ENCODE measurements at regions not wholly inside any gene's neighbourhood (a gene's known extent, or its start where the extent isn't known, plus 50 kb on each side); places are given as distances from the start of the nearest gene placed in this dataset.
"Not testable (repeated sequence)": the region's sequence is repeated elsewhere in the genome, so short reads cannot be mapped to it uniquely, and the experiment has no call there.

DNA sequence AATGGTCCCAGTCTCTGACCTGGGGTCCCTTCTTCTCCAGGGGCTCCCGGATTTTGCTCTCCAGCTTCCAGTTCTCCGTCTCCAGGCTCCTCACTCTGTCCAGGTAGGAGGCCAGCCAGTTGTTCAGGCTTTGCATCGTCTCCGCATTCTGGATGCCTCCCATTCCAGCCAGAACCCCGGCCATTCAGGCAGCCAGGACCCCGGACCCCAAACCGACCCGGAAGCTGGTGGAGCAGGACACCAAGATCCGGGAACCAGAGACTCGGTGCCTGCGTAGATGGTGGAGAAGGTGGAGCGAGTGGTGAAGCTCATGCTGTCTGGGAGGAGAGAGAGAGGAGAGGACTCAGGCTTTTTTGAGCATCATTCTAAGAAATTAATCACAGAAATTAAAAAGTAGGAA is 572.4 kb upstream of the NCAM2 start:
- Mint-ChIP-seq H3K9me3 (peaks cover 9% of the 10 kb centered on the region), H3K4me1 (ENCODE audit: low read depth) (no peaks in the 10 kb centered on the region), H3K4me3 (no peak overlapping the region), H3K36me3 (ENCODE audit: insufficient read depth) (no peaks in the 10 kb centered on the region), H3K27me3 (ENCODE audit: low read depth) (no peaks in the 10 kb centered on the region)
- no peak for ATAC-seq
- no peak for DNase-seq

DNA sequence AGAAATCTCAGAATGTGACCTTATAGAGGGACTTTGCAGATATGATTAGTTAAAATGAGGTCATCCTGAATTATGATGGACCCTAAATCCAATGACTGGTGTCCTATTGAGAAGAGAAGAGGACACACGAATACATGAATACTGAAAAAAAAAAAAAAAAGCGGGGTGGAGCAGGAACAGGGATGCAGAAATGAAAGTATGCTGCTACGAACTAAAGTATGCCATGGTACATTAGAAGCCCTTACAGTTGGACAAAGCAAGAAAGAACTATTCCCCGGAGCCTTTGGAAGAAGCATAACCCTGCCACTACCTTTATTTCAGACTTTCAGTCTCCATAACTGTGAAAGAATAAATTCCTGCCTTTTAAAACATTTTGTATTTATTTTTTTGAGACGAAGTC is 557.9 kb upstream of the NCAM2 start:
- no peak overlapping the region for H3K4me3 Mint-ChIP-seq
- no peak for ATAC-seq
- H3K36me3 Mint-ChIP-seq (ENCODE audit: insufficient read depth) = no peaks in the 10 kb centered on the region

DNA sequence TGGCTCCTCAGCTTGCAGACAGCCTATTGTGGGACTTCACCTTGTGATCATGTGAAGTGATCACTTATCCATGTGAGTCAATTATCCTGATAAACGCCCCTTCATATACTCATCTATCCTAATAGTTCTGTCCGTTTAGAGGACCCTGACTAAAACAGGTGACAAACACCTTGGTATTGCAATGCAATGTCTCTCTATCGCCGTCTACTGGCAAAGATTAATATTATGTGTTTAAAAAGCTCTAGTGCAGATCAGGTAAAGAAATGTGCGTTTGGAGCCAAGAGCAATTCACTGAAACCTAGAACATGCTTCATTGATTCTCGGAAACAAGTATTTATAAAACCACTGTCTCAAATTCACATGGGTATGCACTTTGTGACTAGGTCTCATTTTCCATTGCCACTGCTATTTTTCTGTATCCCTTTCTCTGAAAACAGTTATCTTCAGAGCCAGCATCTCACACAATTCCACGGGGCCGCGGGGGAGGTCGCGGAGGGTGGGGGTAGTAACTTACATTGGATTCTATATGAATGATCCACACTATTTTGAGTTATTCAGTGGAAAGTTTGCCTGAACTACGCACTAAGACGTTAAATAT is 554.6 kb upstream of the NCAM2 start:
- H3K4me1 Mint-ChIP-seq (ENCODE audit: low read depth) = no peaks in the 10 kb centered on the region
- H3K9me3 Mint-ChIP-seq = peaks cover 13% of the 10 kb centered on the region
- DNase-seq = no peak
- ATAC-seq = no peak
- no peak overlapping the region for H3K4me3 Mint-ChIP-seq
- no peaks in the 10 kb centered on the region for H3K27me3 Mint-ChIP-seq (ENCODE audit: low read depth)
- no peaks in the 10 kb centered on the region for H3K36me3 Mint-ChIP-seq (ENCODE audit: insufficient read depth)

More for the DNA sequence above, 557.9 kb upstream of the NCAM2 start:
- H3K9me3 Mint-ChIP-seq = peaks cover 19% of the 10 kb centered on the region
- no peaks in the 10 kb centered on the region for H3K27me3 Mint-ChIP-seq (ENCODE audit: low read depth)
- no peaks in the 10 kb centered on the region for H3K4me1 Mint-ChIP-seq (ENCODE audit: low read depth)
- DNase-seq = no peak

DNA sequence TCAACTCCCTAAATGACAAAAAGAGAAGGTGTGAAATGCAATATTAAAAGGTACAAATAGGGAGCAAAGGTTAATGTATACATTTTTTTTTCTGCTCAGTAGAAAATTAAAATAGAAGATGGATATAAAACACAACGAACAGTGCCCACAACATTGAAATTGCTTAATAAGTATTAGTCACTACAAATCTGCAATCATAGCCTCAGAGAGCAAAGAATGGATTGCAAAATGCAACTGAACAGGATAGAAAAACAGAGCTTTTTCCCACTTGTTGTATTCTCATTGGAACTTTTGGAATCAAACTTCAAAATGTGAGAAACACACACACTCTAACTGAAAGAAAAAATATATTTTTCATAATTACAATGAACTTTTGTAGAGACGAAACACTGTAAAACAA is 552.2 kb upstream of the NCAM2 start:
- ATAC-seq (no peak), DNase-seq (no peak)
- no peaks in the 10 kb centered on the region for H3K36me3 Mint-ChIP-seq (ENCODE audit: insufficient read depth)
- H3K4me3 Mint-ChIP-seq = no peak overlapping the region
- H3K4me1 Mint-ChIP-seq (ENCODE audit: low read depth) = no peaks in the 10 kb centered on the region
- no peaks in the 10 kb centered on the region for H3K27me3 Mint-ChIP-seq (ENCODE audit: low read depth)
- H3K9me3 Mint-ChIP-seq = peaks cover 13% of the 10 kb centered on the region

- peaks cover 9% of the 10 kb centered on the region for H3K9me3 Mint-ChIP-seq
- H3K36me3 Mint-ChIP-seq (ENCODE audit: insufficient read depth) = no peaks in the 10 kb centered on the region
- no peaks in the 10 kb centered on the region for H3K27me3 Mint-ChIP-seq (ENCODE audit: low read depth)
- no peaks in the 10 kb centered on the region for H3K4me1 Mint-ChIP-seq (ENCODE audit: low read depth)
- no peak overlapping the region for H3K4me3 Mint-ChIP-seq
- ATAC-seq = no peak
- DNase-seq = no peak
These were observed 547.2 kb upstream of the NCAM2 start for GRCh38 chr21:20451046-20451445.

DNA sequence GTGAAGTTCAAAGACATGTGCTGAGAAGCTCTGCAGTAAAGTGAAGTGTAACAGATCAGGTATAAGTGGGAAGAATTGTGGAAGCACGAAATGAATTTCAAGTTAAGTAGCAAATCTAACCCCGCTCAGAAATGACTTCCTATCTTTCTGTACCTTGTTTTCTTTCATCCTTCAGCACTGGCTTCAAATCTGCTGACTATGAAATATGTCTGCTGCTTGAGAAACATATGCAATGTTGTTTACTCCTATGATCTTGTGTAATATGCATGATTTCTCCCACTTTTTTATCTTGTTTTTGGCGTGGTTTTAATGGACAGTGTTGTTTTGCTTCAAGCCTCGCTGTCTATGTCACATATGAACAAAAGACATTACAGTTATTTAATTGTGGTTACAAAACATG is 545.3 kb upstream of the NCAM2 start:
- Mint-ChIP-seq H3K4me1 (ENCODE audit: low read depth) (no peaks in the 10 kb centered on the region), H3K27me3 (ENCODE audit: low read depth) (no peaks in the 10 kb centered on the region), H3K4me3 (no peak overlapping the region), H3K9me3 (peaks cover 9% of the 10 kb centered on the region), H3K36me3 (ENCODE audit: insufficient read depth) (no peaks in the 10 kb centered on the region)
- DNase-seq = no peak
- ATAC-seq = no peak

- Mint-ChIP-seq H3K27me3 (ENCODE audit: low read depth) (no peaks in the 10 kb centered on the region), H3K4me1 (ENCODE audit: low read depth) (no peaks in the 10 kb centered on the region)
These were observed 538.4 kb upstream of the NCAM2 start for GRCh38 chr21:20459838-20460237.

DNA sequence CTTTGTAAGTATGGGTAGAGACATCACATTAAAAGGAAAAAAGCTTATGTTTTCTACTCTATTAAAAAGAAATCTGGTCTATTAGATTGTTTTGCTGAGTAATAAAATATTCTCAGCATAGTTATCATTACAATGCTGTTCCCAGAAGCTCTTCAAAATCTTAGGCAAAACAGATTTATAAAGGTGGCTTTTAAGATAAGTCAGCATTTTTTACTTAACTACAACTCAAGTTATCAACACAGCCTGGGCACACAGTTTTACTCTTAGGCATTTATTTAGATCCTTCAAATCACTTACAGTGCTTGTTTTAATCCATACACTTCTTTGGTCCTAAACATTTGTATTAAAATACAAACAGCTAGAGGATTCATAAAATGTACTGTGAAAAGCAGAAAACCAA is 534.8 kb upstream of the NCAM2 start:
- Mint-ChIP-seq H3K4me1 (ENCODE audit: low read depth) (no peaks in the 10 kb centered on the region), H3K9me3 (no peaks in the 10 kb centered on the region), H3K4me3 (no peak overlapping the region), H3K27me3 (ENCODE audit: low read depth) (no peaks in the 10 kb centered on the region), H3K36me3 (ENCODE audit: insufficient read depth) (no peaks in the 10 kb centered on the region)
- no peak for DNase-seq
- no peak for ATAC-seq

More at GRCh38 chr21:20459838-20460237, 538.4 kb upstream of the NCAM2 start:
- no peaks in the 10 kb centered on the region for H3K9me3 Mint-ChIP-seq
- DNase-seq (no peak), ATAC-seq (no peak)
- no peaks in the 10 kb centered on the region for H3K36me3 Mint-ChIP-seq (ENCODE audit: insufficient read depth)
- no peak overlapping the region for H3K4me3 Mint-ChIP-seq

DNA sequence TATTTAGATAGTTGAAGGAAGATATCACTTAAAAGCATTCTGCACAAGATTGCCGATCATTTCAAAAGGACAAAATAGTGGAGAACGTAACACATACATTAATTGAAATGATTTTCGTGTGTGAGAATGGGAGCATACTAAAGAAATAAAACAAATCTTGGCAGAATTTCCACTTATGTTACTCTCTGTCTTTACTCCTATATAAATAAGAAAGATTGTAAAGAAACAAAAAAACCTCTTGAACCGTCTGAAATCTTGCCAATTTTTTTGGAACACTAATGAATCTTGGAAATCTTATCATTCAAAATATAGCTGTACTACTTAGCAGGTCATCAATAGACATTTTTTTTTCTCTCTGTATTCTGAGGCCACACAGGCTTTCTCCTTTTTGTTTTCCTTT is 528.8 kb upstream of the NCAM2 start:
- DNase-seq (no peak), ATAC-seq (no peak)
- Mint-ChIP-seq H3K4me3 (no peak overlapping the region), H3K36me3 (ENCODE audit: insufficient read depth) (no peaks in the 10 kb centered on the region), H3K4me1 (ENCODE audit: low read depth) (no peaks in the 10 kb centered on the region), H3K9me3 (peaks cover 6% of the 10 kb centered on the region), H3K27me3 (ENCODE audit: low read depth) (no peaks in the 10 kb centered on the region)

DNA sequence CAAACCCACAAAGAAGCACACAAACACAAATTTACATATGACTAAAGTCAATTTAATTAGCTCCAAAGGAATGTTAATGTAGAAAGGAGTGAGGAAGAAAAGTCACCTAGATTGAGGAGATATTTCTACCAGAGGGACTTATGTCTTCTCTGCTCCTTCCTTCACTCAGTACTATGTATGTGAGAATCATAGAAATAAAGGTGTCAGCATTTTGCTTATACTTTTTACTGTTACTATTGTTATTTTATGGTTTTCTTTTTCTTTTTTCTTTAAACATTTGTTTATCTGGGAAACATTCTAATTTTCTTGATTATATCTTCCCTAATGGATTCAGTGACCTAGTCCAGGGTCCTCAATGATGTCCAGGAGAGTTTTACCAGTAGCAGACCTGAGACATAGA is 511.9 kb upstream of the NCAM2 start:
- Mint-ChIP-seq H3K4me1 (ENCODE audit: low read depth) (no peaks in the 10 kb centered on the region), H3K36me3 (ENCODE audit: insufficient read depth) (no peaks in the 10 kb centered on the region), H3K4me3 (no peak overlapping the region), H3K9me3 (peaks cover 9% of the 10 kb centered on the region), H3K27me3 (ENCODE audit: low read depth) (no peaks in the 10 kb centered on the region)
- ATAC-seq = no peak
- no peak for DNase-seq

GRCh38 chr21:20502915-20503314 is 495.3 kb upstream of the NCAM2 start:
- DNase-seq; ATAC-seq; H3K4me3 Mint-ChIP-seq; H3K27me3 Mint-ChIP-seq (ENCODE audit: low read depth); H3K36me3 Mint-ChIP-seq (ENCODE audit: insufficient read depth); H3K4me1 Mint-ChIP-seq (ENCODE audit: low read depth): not testable (repeated sequence)
- peaks cover 60% of the 10 kb centered on the region for H3K9me3 Mint-ChIP-seq

GRCh38 chr21:20507783-20508182 is 490.4 kb upstream of the NCAM2 start:
- no peaks in the 10 kb centered on the region for H3K36me3 Mint-ChIP-seq (ENCODE audit: insufficient read depth)
- H3K27me3 Mint-ChIP-seq (ENCODE audit: low read depth) = no peaks in the 10 kb centered on the region
- no peak overlapping the region for H3K4me3 Mint-ChIP-seq
- no peak for ATAC-seq
- H3K4me1 Mint-ChIP-seq (ENCODE audit: low read depth) = no peaks in the 10 kb centered on the region
- peaks cover 39% of the 10 kb centered on the region for H3K9me3 Mint-ChIP-seq
- DNase-seq = no peak

- H3K36me3 Mint-ChIP-seq (ENCODE audit: insufficient read depth) = no peaks in the 10 kb centered on the region
- H3K4me3 Mint-ChIP-seq = no peak overlapping the region
- ATAC-seq (no peak), DNase-seq (no peak)
- no peaks in the 10 kb centered on the region for H3K4me1 Mint-ChIP-seq (ENCODE audit: low read depth)
- peaks cover 9% of the 10 kb centered on the region for H3K9me3 Mint-ChIP-seq
- H3K27me3 Mint-ChIP-seq (ENCODE audit: low read depth) = no peaks in the 10 kb centered on the region
These were observed 486.9 kb upstream of the NCAM2 start for GRCh38 chr21:20511216-20511880.

GRCh38 chr21:20515446-20515845 is 482.8 kb upstream of the NCAM2 start:
- Mint-ChIP-seq H3K9me3 (peaks cover 4% of the 10 kb centered on the region), H3K36me3 (ENCODE audit: insufficient read depth) (no peaks in the 10 kb centered on the region), H3K4me1 (ENCODE audit: low read depth) (no peaks in the 10 kb centered on the region), H3K4me3 (no peak overlapping the region), H3K27me3 (ENCODE audit: low read depth) (no peaks in the 10 kb centered on the region)
- no peak for ATAC-seq
- DNase-seq = no peak

- DNase-seq (no peak), ATAC-seq (no peak)
- Mint-ChIP-seq H3K36me3 (ENCODE audit: insufficient read depth) (no peaks in the 10 kb centered on the region), H3K27me3 (ENCODE audit: low read depth) (no peaks in the 10 kb centered on the region), H3K4me3 (no peak overlapping the region), H3K9me3 (no peaks in the 10 kb centered on the region), H3K4me1 (ENCODE audit: low read depth) (no peaks in the 10 kb centered on the region)
These were observed 479.1 kb upstream of the NCAM2 start for GRCh38 chr21:20519076-20519475.

Data from activated T-cell treated with anti-CD3 and anti-CD28 coated beads, Interleukin-2, amount 50 U/mL, for 4 hours (primary cell).